ENCODE measurements at regions not wholly inside any gene's neighbourhood (a gene's known extent, or its start where the extent isn't known, plus 50 kb on each side); places are given as distances from the start of the nearest gene placed in this dataset.

DNA sequence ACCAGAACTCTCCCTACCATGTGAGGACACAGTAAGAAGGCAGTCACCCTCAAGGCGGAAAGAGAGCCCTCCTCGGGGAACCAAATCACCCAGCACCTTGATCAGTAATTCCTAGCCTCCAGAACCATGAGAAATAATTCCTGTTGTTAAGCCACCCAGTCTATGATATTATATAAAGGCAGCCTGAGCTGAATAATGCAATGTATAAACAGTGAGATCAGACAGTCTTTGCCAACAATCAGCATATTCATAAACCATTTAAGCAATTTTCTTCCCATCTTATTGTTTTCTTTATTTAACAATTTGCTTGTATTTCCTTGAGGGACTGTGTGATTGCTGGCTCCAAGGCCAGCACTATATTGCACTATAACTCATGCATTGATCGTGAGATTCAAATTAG lies 144.4 kb upstream of the DAPK1 start:
- TF ChIP-seq JUND (IDR thresholded peaks at IDR 0.05) (no peak), CTCF (IDR thresholded peaks at IDR 0.05 in 2 of 3, conservative IDR thresholded peaks at IDR 0.05 in 1 of 3; ENCODE audit: borderline replicate concordance in 1 of 3, insufficient read depth in 1 of 3, low read depth in 2 of 3, low read length in 2 of 3) (no peak), CBX3 (IDR thresholded peaks at IDR 0.05; ENCODE audit: low read depth) (no peak)

Measured in HCT116 (cell line).